HK-2 (cell line): ENCODE measurements at regions not wholly inside any gene's neighbourhood (a gene's known extent, or its start where the extent isn't known, plus 50 kb on each side); places are given as distances from the start of the nearest gene placed in this dataset.

Experiments used
- DNase-seq: peaks from one replicate; pipeline ENCODE4 v3.0.0-alpha.2; 2018; ENCODE audit not compliant: unreplicated experiment

- no peak for DNase-seq
These were observed 260.8 kb upstream of the HABP2 start for GRCh38 chr10:113292086-113292485.

GRCh38 chr10:113292743-113293142 lies 260.1 kb upstream of the HABP2 start:
- DNase-seq: no peak

GRCh38 chr10:113293167-113293566 lies 259.7 kb upstream of the HABP2 start:
- DNase-seq: no peak

- no peak for DNase-seq
These were observed 258.0 kb upstream of the HABP2 start for GRCh38 chr10:113294868-113295267.

GRCh38 chr10:113297226-113297625 lies 255.6 kb upstream of the HABP2 start:
- peak; percentile 36 for DNase-seq

- DNase-seq: no peak
These were observed 254.2 kb upstream of the HABP2 start for GRCh38 chr10:113298616-113299015.

- no peak for DNase-seq
These were observed 252.7 kb upstream of the HABP2 start for GRCh38 chr10:113300201-113300600.

GRCh38 chr10:113300617-113301016 lies 252.2 kb upstream of the HABP2 start:
- no peak for DNase-seq

GRCh38 chr10:113301342-113301984 lies 251.4 kb upstream of the HABP2 start:
- DNase-seq: no peak

- DNase-seq: no peak
These were observed 250.8 kb upstream of the HABP2 start for GRCh38 chr10:113302062-113302461.

GRCh38 chr10:113303544-113304146 lies 249.2 kb upstream of the HABP2 start:
- DNase-seq: no peak

- no peak for DNase-seq
These were observed 248.1 kb upstream of the HABP2 start for GRCh38 chr10:113304726-113305125.

GRCh38 chr10:113305871-113306270 lies 247.0 kb upstream of the HABP2 start:
- no peak for DNase-seq

- no peak for DNase-seq
These were observed 243.1 kb upstream of the HABP2 start for GRCh38 chr10:113309791-113310190.

- DNase-seq: no peak
These were observed 242.5 kb upstream of the HABP2 start for GRCh38 chr10:113310347-113310746.

GRCh38 chr10:113313048-113313602 lies 239.7 kb upstream of the HABP2 start:
- no peak for DNase-seq

GRCh38 chr10:113313722-113314121 lies 239.1 kb upstream of the HABP2 start:
- DNase-seq: no peak

- DNase-seq: no peak
These were observed 236.3 kb upstream of the HABP2 start for GRCh38 chr10:113316506-113316905.

- DNase-seq: no peak
These were observed 235.4 kb upstream of the HABP2 start for GRCh38 chr10:113317489-113317888.

- no peak for DNase-seq
These were observed 233.4 kb upstream of the HABP2 start for GRCh38 chr10:113319479-113319878.

- DNase-seq: no peak
These were observed 232.6 kb upstream of the HABP2 start for GRCh38 chr10:113320211-113320610.

GRCh38 chr10:113320987-113321386 lies 231.9 kb upstream of the HABP2 start:
- no peak for DNase-seq

- DNase-seq: no peak
These were observed 230.0 kb upstream of the HABP2 start for GRCh38 chr10:113322843-113323242.

- DNase-seq: no peak
These were observed 228.9 kb upstream of the HABP2 start for GRCh38 chr10:113323985-113324384.
